ENCODE measurements at regions not wholly inside any gene's neighbourhood (a gene's known extent, or its start where the extent isn't known, plus 50 kb on each side); places are given as distances from the start of the nearest gene placed in this dataset.
A peak's percentile ranks its signal among the peaks of the same experiment; 100 is the strongest.

- H3K4me3 ChIP-seq (ENCODE audit: low read length): no peak overlapping the region
- peak; percentile 13 for DNase-seq (ENCODE audit: low read depth)
- TF ChIP-seq CTCF (conservative IDR thresholded peaks at IDR 0.05; ENCODE audit: low read length): no peak
Observed at GRCh38 chr14:34231626-34232025, 230.4 kb downstream of the SPTSSA start.

GRCh38 chr14:34229140-34229539 lies 232.9 kb downstream of the SPTSSA start:
- DNase-seq (ENCODE audit: low read depth): no peak
- no peak for TF ChIP-seq CTCF (conservative IDR thresholded peaks at IDR 0.05; ENCODE audit: low read length)

GRCh38 chr14:34228650-34228976 lies 233.4 kb downstream of the SPTSSA start:
- no peak overlapping the region for H3K4me3 ChIP-seq (ENCODE audit: low read length)
- no peak for DNase-seq (ENCODE audit: low read depth)
- TF ChIP-seq CTCF (conservative IDR thresholded peaks at IDR 0.05; ENCODE audit: low read length): no peak

More at GRCh38 chr14:34229140-34229539, 232.9 kb downstream of the SPTSSA start:
- no peak overlapping the region for H3K4me3 ChIP-seq (ENCODE audit: low read length)

DNA sequence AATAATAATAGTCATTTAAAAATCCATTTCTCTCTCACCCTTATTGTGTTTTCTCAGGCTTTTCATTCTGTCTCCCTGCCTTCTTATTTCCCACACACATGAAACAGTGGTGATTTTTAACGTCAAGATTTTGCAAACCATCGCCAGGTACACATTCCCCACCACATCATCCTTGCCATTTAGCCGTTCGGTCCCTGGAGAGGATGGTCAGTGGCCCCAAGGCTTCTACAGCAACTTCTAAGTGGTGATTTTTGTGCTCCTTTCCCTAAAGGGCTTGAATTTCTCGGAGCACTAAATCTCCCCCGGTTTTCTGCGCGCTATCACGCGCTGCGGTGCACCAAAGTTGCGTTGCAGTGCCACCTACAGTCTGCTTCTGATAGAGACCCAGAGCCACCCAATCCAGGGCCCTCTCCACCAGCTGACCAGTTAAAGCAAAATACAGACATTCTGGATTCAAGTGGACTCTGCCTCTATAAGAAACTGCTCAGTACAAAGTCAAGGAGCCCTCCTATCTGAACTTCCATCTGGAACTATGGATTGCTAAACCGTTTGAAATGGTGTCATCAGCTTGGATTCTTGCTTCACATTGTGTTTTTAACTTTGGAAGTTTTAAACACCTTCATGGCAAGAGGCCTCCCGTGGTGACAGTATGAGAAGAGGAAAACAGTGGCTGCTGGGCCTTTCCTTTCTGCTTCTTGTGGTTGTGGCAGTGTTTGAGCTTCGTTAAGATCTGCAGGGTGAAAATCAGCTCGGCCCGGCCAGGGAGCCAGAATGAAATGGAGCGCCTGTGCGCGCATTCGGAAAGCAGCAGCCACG lies 234.0 kb downstream of the SPTSSA start:
- H3K4me3 ChIP-seq (ENCODE audit: low read length): no peak overlapping the region
- peak; percentile 40 for DNase-seq (ENCODE audit: low read depth)
- peak; percentile 81 for TF ChIP-seq CTCF (conservative IDR thresholded peaks at IDR 0.05; ENCODE audit: low read length)

GRCh38 chr14:34224221-34224620 lies 237.8 kb downstream of the SPTSSA start:
- TF ChIP-seq CTCF (conservative IDR thresholded peaks at IDR 0.05; ENCODE audit: low read length): no peak
- DNase-seq (ENCODE audit: low read depth): no peak
- no peak overlapping the region for H3K4me3 ChIP-seq (ENCODE audit: low read length)

DNA sequence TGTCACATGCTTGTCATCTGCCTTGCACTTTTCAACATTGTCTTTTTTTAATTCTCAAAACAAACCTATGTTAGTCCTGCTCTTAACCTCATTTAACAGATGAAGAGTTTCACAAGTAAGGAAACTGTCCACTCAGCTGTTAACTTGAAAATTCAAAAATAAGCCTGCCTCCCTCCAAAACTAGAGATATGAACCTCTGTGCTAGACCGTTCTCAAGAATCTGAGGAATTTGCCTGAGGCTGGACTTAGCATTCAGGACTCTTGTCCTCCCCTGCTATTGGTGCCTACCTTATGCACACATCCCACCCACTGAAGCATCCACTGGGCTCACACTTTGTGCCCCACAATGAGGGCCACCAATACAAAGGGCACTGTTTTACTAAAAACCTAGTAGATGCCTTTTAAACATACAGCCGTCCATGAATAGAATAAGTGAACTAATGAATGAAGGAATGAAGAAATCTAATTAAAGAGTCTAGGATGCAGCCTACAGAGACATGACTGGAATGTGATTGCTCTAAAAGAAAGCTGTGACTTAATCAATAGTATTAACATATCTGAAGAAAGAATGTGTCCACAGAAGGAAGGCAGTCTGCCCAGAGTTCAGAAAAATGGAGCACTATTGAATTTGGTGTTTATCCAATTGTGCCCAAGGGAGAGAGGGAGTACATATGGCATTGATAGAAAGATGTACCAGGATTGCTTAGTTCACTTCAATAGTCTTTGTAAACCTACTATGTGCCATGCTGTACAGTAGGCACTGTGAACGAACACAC lies 238.5 kb downstream of the SPTSSA start:
- DNase-seq (ENCODE audit: low read depth): no peak

More for the DNA sequence above, 238.5 kb downstream of the SPTSSA start:
- no peak for TF ChIP-seq CTCF (conservative IDR thresholded peaks at IDR 0.05; ENCODE audit: low read length)
- H3K4me3 ChIP-seq (ENCODE audit: low read length): no peak overlapping the region
